SK-N-SH treated with all-trans-retinoic acid at 6 μM for 48 hours (cell line): ENCODE measurements at regions not wholly inside any gene's neighbourhood (a gene's known extent, or its start where the extent isn't known, plus 50 kb on each side); places are given as distances from the start of the nearest gene placed in this dataset.

ENCODE experiments used
- ARNTL ChIP-seq: fragments of 450-650 bp; formaldehyde crosslinking; IDR thresholded peaks from 2 replicates; pipeline ENCODE4 v1.5.0; 2020; ENCODE audit warnings: low read depth, mild to moderate bottlenecking, moderate library complexity, borderline replicate concordance
- BACH2 ChIP-seq: fragments of 250-450 bp; sonication (Bioruptor Pico); IDR thresholded peaks from 2 replicates; pipeline ENCODE4 v1.9.0; 2021; ENCODE audit warnings: mild to moderate bottlenecking, borderline replicate concordance
- CREB5 ChIP-seq: fragments of 250-450 bp; sonication (Bioruptor Pico); IDR thresholded peaks from 2 replicates; pipeline ENCODE4 v1.5.1; 2020; ENCODE audit warnings: low read depth, mild to moderate bottlenecking, moderate library complexity
- CSRNP3 ChIP-seq: fragments of 250-450 bp; sonication (Bioruptor Pico); IDR thresholded peaks from 2 replicates; pipeline ENCODE4 v1.5.1; 2021; ENCODE audit warnings: mild to moderate bottlenecking, moderate library complexity
- GLIS3 ChIP-seq: fragments of 250-450 bp; sonication (Bioruptor Pico); IDR thresholded peaks from 2 replicates; pipeline ENCODE4 v1.5.0; 2020; ENCODE audit warnings: mild to moderate bottlenecking, moderate library complexity
- ISL1 ChIP-seq: fragments of 250-450 bp; sonication (Bioruptor Pico); IDR thresholded peaks from 2 replicates; pipeline ENCODE4 v2.1.2; 2022; ENCODE audit warnings: mild to moderate bottlenecking, moderate library complexity
- OSR1 ChIP-seq: fragments of 250-450 bp; sonication (Bioruptor Pico); IDR thresholded peaks from 2 replicates; pipeline ENCODE4 v1.8.0; 2022; ENCODE audit warnings: moderate library complexity, mild to moderate bottlenecking, inconsistent platforms
- PATZ1 ChIP-seq: fragments of 250-450 bp; sonication (Bioruptor Pico); IDR thresholded peaks from 2 replicates; pipeline ENCODE4 v1.8.0; 2020; ENCODE audit warnings: mild to moderate bottlenecking, moderate library complexity, borderline replicate concordance
- RARB ChIP-seq: fragments of 250-450 bp; sonication (Bioruptor Pico); IDR thresholded peaks from 2 replicates; pipeline ENCODE4 v1.8.0; 2021; ENCODE audit warnings: mild to moderate bottlenecking, moderate library complexity
- ZC3H10 ChIP-seq: fragments of 250-450 bp; sonication (Bioruptor Pico); IDR thresholded peaks from 2 replicates; pipeline ENCODE4 v1.5.1; 2021; ENCODE audit warnings: mild to moderate bottlenecking, moderate library complexity
- ZFP30 ChIP-seq: fragments of 450-650 bp; formaldehyde crosslinking; IDR thresholded peaks from 2 replicates; pipeline ENCODE4 v1.5.0; 2022; ENCODE audit warnings: mild to moderate bottlenecking, moderate library complexity
- ZNF565 ChIP-seq: fragments of 450-650 bp; formaldehyde crosslinking; conservative IDR thresholded peaks from 2 replicates; pipeline ENCODE4 v1.5.0; 2020; ENCODE audit warnings: low read depth, mild to moderate bottlenecking, moderate library complexity
- ZNF8 ChIP-seq: fragments of 450-650 bp; formaldehyde crosslinking; IDR thresholded peaks from 2 replicates; pipeline ENCODE4 v1.5.0; 2020; ENCODE audit warnings: mild to moderate bottlenecking, moderate library complexity

- TF ChIP-seq PATZ1 (CRISPR knock-in tag): no peak
- TF ChIP-seq ISL1 (CRISPR knock-in tag): no peak
- no peak for TF ChIP-seq BACH2 (CRISPR knock-in tag)
- TF ChIP-seq ZNF565 (CRISPR knock-in tag): no peak
- TF ChIP-seq CSRNP3 (CRISPR knock-in tag): no peak
- no peak for TF ChIP-seq GLIS3 (CRISPR knock-in tag)
- TF ChIP-seq ZC3H10 (CRISPR knock-in tag): no peak
- TF ChIP-seq RARB: no peak
- TF ChIP-seq ZNF8: no peak
- no peak for TF ChIP-seq ARNTL (CRISPR knock-in tag)
- TF ChIP-seq OSR1 (CRISPR knock-in tag): no peak
- TF ChIP-seq CREB5 (CRISPR knock-in tag): no peak
- TF ChIP-seq ZFP30 (CRISPR knock-in tag): no peak
These were observed 688.6 kb upstream of the SLITRK1 start for GRCh38 chr13:84570831-84571230.
